IMR-90 (cell line): ENCODE measurements at regions not wholly inside any gene's neighbourhood (a gene's known extent, or its start where the extent isn't known, plus 50 kb on each side); places are given as distances from the start of the nearest gene placed in this dataset.

Experiments
- ATAC-seq: fragments of 200-7000 bp; cut with Tn5 transposase; 2 replicates; pipeline ENCODE4 v1.9.1; 2020; ENCODE audit warnings: low read depth, mild to moderate bottlenecking, moderate library complexity
- BruUV-seq: library from RNA; stranded (reverse); fragments of 400-500 nt; replicated peaks from 2 replicates; lab custom pipeline; 2021; lab: Mats Ljungman, UMichigan
- CTCF ChIA-PET: fragments of 300-600 bp; formaldehyde crosslinking; extraction: SDS; loops from one replicate; lab custom pipeline; 2021; ENCODE audit warnings: antibody characterized with exemption; lab: Yijun Ruan, JAX
- POLR2A ChIA-PET: fragments of 300-600 bp; sonication (Branson Sonifier 250); formaldehyde crosslinking; loops from one replicate; lab custom pipeline; 2022; ENCODE audit warnings: antibody characterized with exemption; ENCODE audit not compliant: unreplicated experiment; lab: Charles Lee
- DNase-seq: peaks from one replicate; pipeline ENCODE4 v3.0.0; 2013
- H2AFZ ChIP-seq: replicated peaks from 2 replicates; pipeline ENCODE3; 2013; ENCODE audit warnings: low read length, mild to moderate bottlenecking; ENCODE audit not compliant: poor library complexity
- H2AK5ac ChIP-seq: 2 replicates; pipeline ENCODE4 v1.6.1; 2013; ENCODE audit warnings: low read depth, low read length, inconsistent platforms
- H2AK9ac ChIP-seq: replicated peaks from 2 replicates; pipeline ENCODE3; 2013; ENCODE audit warnings: mild to moderate bottlenecking, low read depth, low read length, moderate library complexity; ENCODE audit not compliant: poor library complexity
- H2BK120ac ChIP-seq: 2 replicates; pipeline ENCODE4 v1.6.1; 2013; ENCODE audit warnings: low read depth, low read length, inconsistent platforms
- H2BK15ac ChIP-seq: 3 replicates; pipeline ENCODE4 v1.6.1; 2013; ENCODE audit warnings: low read depth, low read length, inconsistent platforms
- H2BK20ac ChIP-seq: 2 replicates; pipeline ENCODE4 v1.6.1; 2013; ENCODE audit warnings: low read depth, mild to moderate bottlenecking, inconsistent platforms, low read length, moderate library complexity
- H2BK5ac ChIP-seq: 2 replicates; pipeline ENCODE4 v1.6.1; 2013; ENCODE audit warnings: mild to moderate bottlenecking, low read depth, low read length, inconsistent platforms; ENCODE audit not compliant: poor library complexity, severe bottlenecking
- H3K14ac ChIP-seq: replicated peaks from 2 replicates; pipeline ENCODE4 v1.6.1; 2013; ENCODE audit warnings: low read depth, low read length, inconsistent platforms
- H3K18ac ChIP-seq: 2 replicates; pipeline ENCODE4 v1.6.1; 2013; ENCODE audit warnings: low read depth, low read length, control low read depth
- H3K23ac ChIP-seq: 2 replicates; pipeline ENCODE4 v1.6.1; 2013; ENCODE audit warnings: low read depth, low read length, inconsistent platforms
- H3K27ac ChIP-seq: 2 replicates; pipeline ENCODE4 v1.5.1; 2013; ENCODE audit warnings: mild to moderate bottlenecking, control low read depth, low read length; ENCODE audit not compliant: insufficient read depth
- H3K27me3 ChIP-seq: 2 replicates; pipeline ENCODE4 v1.6.1; 2013; ENCODE audit warnings: low read length; ENCODE audit not compliant: control insufficient read depth, insufficient read depth
- H3K36me3 ChIP-seq: 2 replicates; pipeline ENCODE4 v1.6.1; 2013; ENCODE audit warnings: low read length, mixed read lengths; ENCODE audit not compliant: control insufficient read depth, insufficient read depth
- H3K4ac ChIP-seq: 2 replicates; pipeline ENCODE4 v1.6.1; 2013; ENCODE audit warnings: low read depth, low read length, inconsistent platforms
- H3K4me1 ChIP-seq: 2 replicates; pipeline ENCODE4 v1.6.1; 2013; ENCODE audit warnings: low read length, mixed read lengths; ENCODE audit not compliant: control insufficient read depth, insufficient read depth
- H3K4me2 ChIP-seq: 2 replicates; pipeline ENCODE4 v1.6.1; 2013; ENCODE audit warnings: low read depth, mild to moderate bottlenecking, control low read depth, low read length, moderate library complexity
- H3K4me3 ChIP-seq: 2 replicates; pipeline ENCODE4 v1.5.1; 2013; ENCODE audit warnings: low read depth, mild to moderate bottlenecking, control low read depth, low read length, moderate library complexity; ENCODE audit not compliant: insufficient read depth
- H3K56ac ChIP-seq: 2 replicates; pipeline ENCODE4 v1.6.1; 2013; ENCODE audit warnings: low read length, inconsistent platforms; ENCODE audit not compliant: insufficient read depth; ENCODE audit errors: extremely low read depth
- H3K79me1 ChIP-seq, 2 experiments: 2 replicates each; pipeline ENCODE4 v1.6.1; 2013; ENCODE audit warnings: low read length in 2 of 2, inconsistent platforms in 1 of 2, low read depth in 1 of 2
- H3K9ac ChIP-seq: 2 replicates; pipeline ENCODE4 v1.6.1; 2013; ENCODE audit warnings: low read depth, low read length, control low read depth
- H3K9me1 ChIP-seq: 2 replicates; pipeline ENCODE4 v1.6.1; 2013; ENCODE audit warnings: low read length, inconsistent platforms; ENCODE audit not compliant: insufficient read depth
- H3K9me3 ChIP-seq: 2 replicates; pipeline ENCODE4 v1.6.1; 2013; ENCODE audit warnings: low read length; ENCODE audit not compliant: control insufficient read depth, insufficient read depth
- H4K20me1 ChIP-seq: 2 replicates; pipeline ENCODE4 v1.6.1; 2013; ENCODE audit warnings: low read length, inconsistent platforms; ENCODE audit not compliant: insufficient read depth
- H4K5ac ChIP-seq: 2 replicates; pipeline ENCODE4 v1.6.1; 2013; ENCODE audit warnings: mild to moderate bottlenecking, low read depth, low read length, control low read depth
- H4K8ac ChIP-seq, 2 experiments: 2 replicates each; pipeline ENCODE4 v1.6.1; 2013; ENCODE audit warnings: low read depth in 2 of 2, low read length in 2 of 2, control low read depth in 1 of 2, inconsistent platforms in 1 of 2
- H4K91ac ChIP-seq: 2 replicates; pipeline ENCODE4 v1.6.1; 2013; ENCODE audit warnings: low read depth, low read length, inconsistent platforms; ENCODE audit not compliant: insufficient read depth
- BHLHE40 ChIP-seq: fragments of 150-350 bp; IDR thresholded peaks from 2 replicates; pipeline ENCODE4 v1.6.1; 2016; ENCODE audit warnings: mild to moderate bottlenecking, low read depth, low read length
- NFE2L2 ChIP-seq: fragments of 150-350 bp; IDR thresholded peaks from 2 replicates; pipeline ENCODE4 v1.6.1; 2016; ENCODE audit warnings: low read depth, mild to moderate bottlenecking, low read length
- RAD21 ChIP-seq: IDR thresholded peaks from 2 replicates; pipeline ENCODE4 v1.6.1; 2012; ENCODE audit warnings: low read length, improper control_type of control experiment
- RCOR1 ChIP-seq: IDR thresholded peaks from 2 replicates; pipeline ENCODE4 v1.6.1; 2012; ENCODE audit warnings: mild to moderate bottlenecking, low read length, improper control_type of control experiment; ENCODE audit not compliant: insufficient replicate concordance
- RFX5 ChIP-seq: IDR thresholded peaks from 2 replicates; pipeline ENCODE4 v1.8.0; 2012; ENCODE audit warnings: low read depth, mild to moderate bottlenecking, low read length, moderate library complexity
- WGBS, 2 experiments: methylation state at CpG; one replicate each; pipeline versions ENCODE4 v1.1.5 to v1.1.7; 2013; ENCODE audit warnings: missing lambda C conversion rate in 2 of 2; ENCODE audit not compliant: insufficient read length in 1 of 2; ENCODE audit errors: extremely low coverage in 2 of 2; 5-methylcytosine and 5-hydroxymethylcytosine counted together
- dilution Hi-C: fragments of 300-500 bp; cut with HindIII; formaldehyde crosslinking; loops from one replicate; pipeline ENCODE4 v1.14.3; 2018; ENCODE audit warnings: low sequenced_read_pairs; ENCODE audit not compliant: unreplicated experiment
- in situ Hi-C: fragments of 300-500 bp; cut with MboI; formaldehyde crosslinking; loops from 3 replicates; pipeline ENCODE4 v1.14.3; 2019; ENCODE audit warnings: low sequenced_read_pairs, inconsistent platforms, mixed read lengths
- intact Hi-C: fragments of 100-400 bp; cut with micrococcal nuclease; formaldehyde crosslinking; loops from 2 replicates; pipeline ENCODE4 v1.10.0; 2022
- TF ChIP-seq, protein P1 (sequence below): fragments of 150-350 bp; IDR thresholded peaks from 2 replicates; pipeline ENCODE4 v1.6.1; 2016; ENCODE audit warnings: low read depth, mild to moderate bottlenecking, low read length, moderate library complexity, borderline replicate concordance

GRCh38 chr3:132837615-132838014, 115.4 kb upstream of the NPHP3 start:
- Histone ChIP-seq H3K9me1 (no peaks in the 10 kb centered on the region), H2BK15ac (no peak overlapping the region), H3K56ac (no peak overlapping the region), H3K23ac (no peak overlapping the region), H4K20me1 (no peaks in the 10 kb centered on the region), H3K9me3 (no peaks in the 10 kb centered on the region), H3K27ac (no peak overlapping the region), H2AK9ac (no peak overlapping the region), H3K27me3 (no peaks in the 10 kb centered on the region; the same call in 1 of the 2 replicates), H3K9ac (no peak overlapping the region), H2AFZ (no peak overlapping the region), H3K18ac (no peak overlapping the region), H3K4me3 (no peak overlapping the region), H3K4me1 (no peaks in the 10 kb centered on the region), H3K4ac (no peak overlapping the region), H4K5ac (no peak overlapping the region), H2BK120ac (no peak overlapping the region), H2AK5ac (no peak overlapping the region), H3K4me2 (no peak overlapping the region), H3K79me1 (no peaks in the 10 kb centered on the region), H3K14ac (no peak overlapping the region), H3K36me3 (no peaks in the 10 kb centered on the region), H2BK20ac (no peak overlapping the region), H2BK5ac (no peak overlapping the region), H4K91ac (no peak overlapping the region), H4K8ac (no peak overlapping the region)
- intact Hi-C loops, result no loop called here
- in situ Hi-C loops, result no loop called here
- no peak for TF ChIP-seq RCOR1
- no peak for TF ChIP-seq RAD21
- TF ChIP-seq RFX5, result no peak
- TF ChIP-seq, protein P1, sequence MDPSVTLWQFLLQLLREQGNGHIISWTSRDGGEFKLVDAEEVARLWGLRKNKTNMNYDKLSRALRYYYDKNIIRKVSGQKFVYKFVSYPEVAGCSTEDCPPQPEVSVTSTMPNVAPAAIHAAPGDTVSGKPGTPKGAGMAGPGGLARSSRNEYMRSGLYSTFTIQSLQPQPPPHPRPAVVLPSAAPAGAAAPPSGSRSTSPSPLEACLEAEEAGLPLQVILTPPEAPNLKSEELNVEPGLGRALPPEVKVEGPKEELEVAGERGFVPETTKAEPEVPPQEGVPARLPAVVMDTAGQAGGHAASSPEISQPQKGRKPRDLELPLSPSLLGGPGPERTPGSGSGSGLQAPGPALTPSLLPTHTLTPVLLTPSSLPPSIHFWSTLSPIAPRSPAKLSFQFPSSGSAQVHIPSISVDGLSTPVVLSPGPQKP, result no peak
- no peak for TF ChIP-seq NFE2L2
- TF ChIP-seq BHLHE40, result no peak
- dilution Hi-C loops, result no loop called here
- WGBS, 2 experiments, result no CpG with 5 or more reads among the region's 2 CpGs
- ATAC-seq (no peak), DNase-seq (no peak)
- no TSS peak for BruUV-seq
- ChIA-PET CTCF (no interaction called here), POLR2A (no interaction called here)
